ENCODE measurements at regions not wholly inside any gene's neighbourhood (a gene's known extent, or its start where the extent isn't known, plus 50 kb on each side); places are given as distances from the start of the nearest gene placed in this dataset.

DNA sequence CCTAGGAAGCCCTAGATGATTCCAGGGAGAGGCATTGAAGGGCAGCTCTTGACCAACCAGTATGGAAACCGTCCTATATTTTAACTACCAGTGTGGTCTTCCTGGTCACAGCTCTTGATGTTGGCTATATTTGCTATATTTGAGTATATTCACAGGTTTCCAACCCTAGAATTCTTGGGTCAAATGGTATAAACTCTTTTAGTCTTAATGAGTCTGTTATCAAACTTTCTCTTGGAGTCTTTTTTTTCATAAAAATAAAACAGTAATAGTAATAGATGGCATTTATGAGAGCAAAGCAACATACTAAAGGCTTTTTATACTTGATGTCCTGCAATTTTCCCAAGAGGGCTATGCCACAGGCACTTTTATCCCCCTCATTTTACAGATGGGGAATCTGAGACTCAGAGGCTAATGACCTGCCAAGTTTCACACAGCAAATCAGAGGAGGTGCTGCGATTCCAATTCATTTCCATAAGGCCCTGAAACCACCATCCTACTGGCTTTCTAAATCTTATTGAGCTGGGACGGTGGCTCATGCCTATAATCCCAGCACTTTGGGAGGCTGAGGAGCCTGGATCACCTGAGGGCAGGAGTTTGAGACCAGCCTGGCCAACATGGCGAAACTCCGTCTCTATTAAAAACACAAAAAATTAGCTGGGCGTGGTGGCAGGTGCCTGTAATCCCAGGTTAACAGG is 217.2 kb upstream of the ZNF217 start:
- H3K9me1 ChIP-seq (ENCODE audit: insufficient read depth, low read length), result peaks cover 4% of the 10 kb centered on the region; the same call in 1 of the 2 replicates
- H3K27me3 ChIP-seq (ENCODE audit: control insufficient read depth, insufficient read depth, low read length), result no peaks in the 10 kb centered on the region
- H3K27ac ChIP-seq (ENCODE audit: insufficient read depth, low read length), result no peak overlapping the region
- no peak overlapping the region for H3K4ac ChIP-seq (ENCODE audit: low read depth, low read length)
- H3K4me2 ChIP-seq (ENCODE audit: low read depth, low read length), result no peak overlapping the region
- no peak overlapping the region for H3K23ac ChIP-seq (ENCODE audit: low read depth, low read length)
- H3K79me1 ChIP-seq (ENCODE audit: low read depth in 1 of 2, low read length in 2 of 2), result peaks cover 0 to 4% of the 10 kb centered on the region in 2 experiments; a peak in 1 of 4 replicates
- BruUV-seq (replicated peaks), result no TSS peak
- DNase-seq (no peak), ATAC-seq (ENCODE audit: low read depth) (no peak)
- H2AK9ac ChIP-seq (replicated peaks; ENCODE audit: low read depth, low read length, poor library complexity), result no peak overlapping the region
- H2BK15ac ChIP-seq (ENCODE audit: low read depth, low read length), result no peak overlapping the region
- TF ChIP-seq POLR2A (IDR thresholded peaks at IDR 0.05; ENCODE audit: low read depth, low read length), result no peak
- TF ChIP-seq, protein P1, sequence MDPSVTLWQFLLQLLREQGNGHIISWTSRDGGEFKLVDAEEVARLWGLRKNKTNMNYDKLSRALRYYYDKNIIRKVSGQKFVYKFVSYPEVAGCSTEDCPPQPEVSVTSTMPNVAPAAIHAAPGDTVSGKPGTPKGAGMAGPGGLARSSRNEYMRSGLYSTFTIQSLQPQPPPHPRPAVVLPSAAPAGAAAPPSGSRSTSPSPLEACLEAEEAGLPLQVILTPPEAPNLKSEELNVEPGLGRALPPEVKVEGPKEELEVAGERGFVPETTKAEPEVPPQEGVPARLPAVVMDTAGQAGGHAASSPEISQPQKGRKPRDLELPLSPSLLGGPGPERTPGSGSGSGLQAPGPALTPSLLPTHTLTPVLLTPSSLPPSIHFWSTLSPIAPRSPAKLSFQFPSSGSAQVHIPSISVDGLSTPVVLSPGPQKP (IDR thresholded peaks at IDR 0.05; ENCODE audit: borderline replicate concordance, low read depth, low read length), result no peak
- TF ChIP-seq SMC3 (IDR thresholded peaks at IDR 0.05; ENCODE audit: low read depth, low read length), result no peak
- no peak for TF ChIP-seq MAFK (IDR thresholded peaks at IDR 0.05; ENCODE audit: low read depth, low read length)
- TF ChIP-seq CHD1 (IDR thresholded peaks at IDR 0.05; ENCODE audit: low read depth, low read length), result no peak
- TF ChIP-seq, protein P2, sequence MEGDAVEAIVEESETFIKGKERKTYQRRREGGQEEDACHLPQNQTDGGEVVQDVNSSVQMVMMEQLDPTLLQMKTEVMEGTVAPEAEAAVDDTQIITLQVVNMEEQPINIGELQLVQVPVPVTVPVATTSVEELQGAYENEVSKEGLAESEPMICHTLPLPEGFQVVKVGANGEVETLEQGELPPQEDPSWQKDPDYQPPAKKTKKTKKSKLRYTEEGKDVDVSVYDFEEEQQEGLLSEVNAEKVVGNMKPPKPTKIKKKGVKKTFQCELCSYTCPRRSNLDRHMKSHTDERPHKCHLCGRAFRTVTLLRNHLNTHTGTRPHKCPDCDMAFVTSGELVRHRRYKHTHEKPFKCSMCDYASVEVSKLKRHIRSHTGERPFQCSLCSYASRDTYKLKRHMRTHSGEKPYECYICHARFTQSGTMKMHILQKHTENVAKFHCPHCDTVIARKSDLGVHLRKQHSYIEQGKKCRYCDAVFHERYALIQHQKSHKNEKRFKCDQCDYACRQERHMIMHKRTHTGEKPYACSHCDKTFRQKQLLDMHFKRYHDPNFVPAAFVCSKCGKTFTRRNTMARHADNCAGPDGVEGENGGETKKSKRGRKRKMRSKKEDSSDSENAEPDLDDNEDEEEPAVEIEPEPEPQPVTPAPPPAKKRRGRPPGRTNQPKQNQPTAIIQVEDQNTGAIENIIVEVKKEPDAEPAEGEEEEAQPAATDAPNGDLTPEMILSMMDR (conservative IDR thresholded peaks at IDR 0.05; ENCODE audit: low read depth, low read length), result no peak
- no peak for TF ChIP-seq MXI1 (IDR thresholded peaks at IDR 0.05; ENCODE audit: borderline replicate concordance, low read depth, low read length)
- no peak for TF ChIP-seq NFE2L2 (IDR thresholded peaks at IDR 0.05; ENCODE audit: low read depth, low read length)
- TF ChIP-seq BHLHE40 (IDR thresholded peaks at IDR 0.05; ENCODE audit: low read depth, low read length), result no peak
- TF ChIP-seq MAZ (IDR thresholded peaks at IDR 0.05; ENCODE audit: borderline replicate concordance, low read depth, low read length), result no peak
- no peak for TF ChIP-seq RFX5 (IDR thresholded peaks at IDR 0.05; ENCODE audit: low read depth, low read length)
- H2BK120ac ChIP-seq (ENCODE audit: low read depth, low read length), result no peak overlapping the region
- peaks cover 5% of the 10 kb centered on the region for H3K4me1 ChIP-seq (ENCODE audit: control insufficient read depth, insufficient read depth, low read length)
- no CpG with 5 or more reads among the region's 6 CpGs for WGBS, 2 experiments (ENCODE audit: extremely low coverage in 2 of 2, insufficient read length in 1 of 2)
- H3K36me3 ChIP-seq (ENCODE audit: control insufficient read depth, insufficient read depth, low read length), result no peaks in the 10 kb centered on the region
- no peak overlapping the region for H3K56ac ChIP-seq (ENCODE audit: extremely low read depth, insufficient read depth, low read length)
- no peak overlapping the region for H4K5ac ChIP-seq (ENCODE audit: low read depth, low read length)
- H2AFZ ChIP-seq (replicated peaks; ENCODE audit: low read length, poor library complexity), result no peak overlapping the region
- H2BK5ac ChIP-seq (ENCODE audit: low read depth, low read length, poor library complexity, severe bottlenecking), result no peak overlapping the region
- in situ Hi-C loops (cut with MboI; ENCODE audit: low sequenced_read_pairs), result no loop called here
- H3K9me3 ChIP-seq (ENCODE audit: control insufficient read depth, insufficient read depth, low read length), result no peaks in the 10 kb centered on the region
- H3K14ac ChIP-seq (replicated peaks; ENCODE audit: low read depth, low read length), result peak overlapping the region; percentile 58; the same call in 1 of the 2 replicates
- H3K18ac ChIP-seq (ENCODE audit: low read depth, low read length), result no peak overlapping the region
- ChIA-PET POLR2A (ENCODE audit: unreplicated experiment) (no interaction called here), CTCF (no interaction called here)
- no peak overlapping the region for H3K4me3 ChIP-seq (ENCODE audit: insufficient read depth, low read depth, low read length)
- H2BK20ac ChIP-seq (ENCODE audit: low read depth, low read length), result no peak overlapping the region; the same call in 1 of the 2 replicates
- no peak overlapping the region for H4K91ac ChIP-seq (ENCODE audit: insufficient read depth, low read depth, low read length)
- H2AK5ac ChIP-seq (ENCODE audit: low read depth, low read length), result no peak overlapping the region
- H3K9ac ChIP-seq (ENCODE audit: low read depth, low read length), result no peak overlapping the region
- intact Hi-C loops (cut with micrococcal nuclease), result no loop called here
- no peaks in the 10 kb centered on the region for H4K20me1 ChIP-seq (ENCODE audit: insufficient read depth, low read length)
- dilution Hi-C loops (cut with HindIII; ENCODE audit: low sequenced_read_pairs, unreplicated experiment), result no loop called here
- H4K8ac ChIP-seq (ENCODE audit: low read depth in 2 of 2, low read length in 2 of 2), result no peak overlapping the region

All from IMR-90 (cell line).